Retinal pigment epithelial cell (primary cell): ENCODE measurements at regions not wholly inside any gene's neighbourhood (a gene's known extent, or its start where the extent isn't known, plus 50 kb on each side); places are given as distances from the start of the nearest gene placed in this dataset.

Experiments
- DNase-seq: peaks from one replicate; pipeline ENCODE4 v3.0.0-alpha.2; 2010; ENCODE audit warnings: low read depth
- H3K4me3 ChIP-seq: 2 replicates; pipeline ENCODE4 v1.5.1; 2011; ENCODE audit warnings: mild to moderate bottlenecking, low read length, control low read depth, moderate library complexity
- CTCF ChIP-seq: conservative IDR thresholded peaks from 2 replicates; pipeline ENCODE4 v1.5.1; 2011; ENCODE audit warnings: low read depth, low read length, control low read depth, inconsistent platforms

DNA sequence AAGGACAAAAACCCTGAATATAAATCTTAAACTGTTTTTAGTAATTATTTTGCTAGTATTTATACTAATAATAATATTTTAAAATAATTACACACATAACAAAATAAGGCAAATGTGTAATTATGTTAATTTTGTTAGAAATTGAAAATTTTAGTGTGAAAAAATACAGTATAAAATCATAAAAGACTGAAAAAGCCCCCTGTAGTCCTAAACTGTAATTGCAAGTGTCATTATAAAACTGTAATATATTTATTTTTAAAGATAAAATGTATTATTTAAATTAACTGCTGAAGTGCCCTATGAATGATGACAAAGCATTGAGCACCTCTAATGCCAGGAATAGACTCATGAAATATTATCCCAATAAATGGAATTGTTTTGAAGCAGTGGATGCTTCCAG, 1117.7 kb downstream of the CBLN2 start:
- DNase-seq = no peak
- no peak for TF ChIP-seq CTCF

GRCh38 chr18:71405169-71405809, 1116.4 kb downstream of the SOCS6 start:
- no peak for TF ChIP-seq CTCF
- H3K4me3 ChIP-seq = no peak overlapping the region
- DNase-seq = no peak

More for the DNA sequence above, 1117.7 kb downstream of the CBLN2 start:
- H3K4me3 ChIP-seq = no peak overlapping the region

GRCh38 chr18:71403501-71403900, 1114.7 kb downstream of the SOCS6 start:
- H3K4me3 ChIP-seq = no peak overlapping the region
- DNase-seq = no peak
- no peak for TF ChIP-seq CTCF

GRCh38 chr18:71398531-71398930, 1109.7 kb downstream of the SOCS6 start:
- no peak overlapping the region for H3K4me3 ChIP-seq
- DNase-seq = no peak
- TF ChIP-seq CTCF = peak; percentile 53

DNA sequence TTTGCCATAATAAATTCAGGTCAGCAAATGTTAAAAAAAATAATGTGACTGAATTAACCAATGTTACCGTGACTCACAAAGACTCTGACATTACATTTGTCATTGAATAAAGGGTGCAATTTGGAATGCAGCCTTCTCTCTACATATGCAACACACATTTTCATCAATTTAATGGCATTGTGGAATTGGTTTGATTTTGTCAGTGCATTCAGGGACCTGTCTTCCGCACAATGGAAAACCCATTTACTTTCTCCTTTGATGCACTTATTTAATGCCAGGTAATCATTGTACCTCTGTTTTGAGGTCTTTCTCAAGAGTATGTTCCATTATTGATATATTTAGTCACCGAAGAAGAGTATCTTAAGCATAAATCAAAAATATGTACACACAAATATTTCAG, 1099.3 kb downstream of the SOCS6 start:
- TF ChIP-seq CTCF = no peak

GRCh38 chr18:71374294-71375000, 1085.6 kb downstream of the SOCS6 start:
- TF ChIP-seq CTCF = no peak
- no peak for DNase-seq
- H3K4me3 ChIP-seq = no peak overlapping the region

More for the DNA sequence above, 1099.3 kb downstream of the SOCS6 start:
- DNase-seq = no peak
- H3K4me3 ChIP-seq = no peak overlapping the region
